Stomach smooth muscle (tissue), 2 donors: ENCODE measurements at regions not wholly inside any gene's neighbourhood (a gene's known extent, or its start where the extent isn't known, plus 50 kb on each side); places are given as distances from the start of the nearest gene placed in this dataset.
"Not testable (repeated sequence)": the region's sequence is repeated elsewhere in the genome, so short reads cannot be mapped to it uniquely, and the experiment has no call there.

Experiments used
- H3K27ac ChIP-seq: one replicate; pipeline ENCODE4 v1.7.0; 2013; ENCODE audit warnings: mild to moderate bottlenecking, low read length, inconsistent platforms
- H3K27me3 ChIP-seq, 2 donors: one replicate each; pipeline ENCODE4 v1.7.0; 2013; ENCODE audit warnings: low read length in 2 of 2; ENCODE audit not compliant: insufficient read depth in 2 of 2, control insufficient read depth in 1 of 2
- H3K36me3 ChIP-seq, 2 donors: one replicate each; pipeline ENCODE4 v1.7.0; 2013; ENCODE audit warnings: low read length in 2 of 2; ENCODE audit not compliant: control insufficient read depth in 2 of 2, insufficient read depth in 2 of 2
- H3K4me1 ChIP-seq: one replicate; pipeline ENCODE4 v1.7.0; 2013; ENCODE audit warnings: low read length; ENCODE audit not compliant: control insufficient read depth, insufficient read depth
- H3K4me3 ChIP-seq, 2 donors: one replicate each; pipeline ENCODE4 v1.7.0; 2013; ENCODE audit warnings: low read length in 2 of 2
- H3K9ac ChIP-seq, 2 donors: one replicate each; pipeline ENCODE4 v1.7.0; 2013; ENCODE audit warnings: low read length in 2 of 2, mild to moderate bottlenecking in 1 of 2
- H3K9me3 ChIP-seq, 2 donors: one replicate each; pipeline ENCODE4 v1.7.0; 2013; ENCODE audit warnings: low read length in 2 of 2; ENCODE audit not compliant: control insufficient read depth in 2 of 2
- donor health status: healthy.
- donor health status: Pancreatic carcinoma.

DNA sequence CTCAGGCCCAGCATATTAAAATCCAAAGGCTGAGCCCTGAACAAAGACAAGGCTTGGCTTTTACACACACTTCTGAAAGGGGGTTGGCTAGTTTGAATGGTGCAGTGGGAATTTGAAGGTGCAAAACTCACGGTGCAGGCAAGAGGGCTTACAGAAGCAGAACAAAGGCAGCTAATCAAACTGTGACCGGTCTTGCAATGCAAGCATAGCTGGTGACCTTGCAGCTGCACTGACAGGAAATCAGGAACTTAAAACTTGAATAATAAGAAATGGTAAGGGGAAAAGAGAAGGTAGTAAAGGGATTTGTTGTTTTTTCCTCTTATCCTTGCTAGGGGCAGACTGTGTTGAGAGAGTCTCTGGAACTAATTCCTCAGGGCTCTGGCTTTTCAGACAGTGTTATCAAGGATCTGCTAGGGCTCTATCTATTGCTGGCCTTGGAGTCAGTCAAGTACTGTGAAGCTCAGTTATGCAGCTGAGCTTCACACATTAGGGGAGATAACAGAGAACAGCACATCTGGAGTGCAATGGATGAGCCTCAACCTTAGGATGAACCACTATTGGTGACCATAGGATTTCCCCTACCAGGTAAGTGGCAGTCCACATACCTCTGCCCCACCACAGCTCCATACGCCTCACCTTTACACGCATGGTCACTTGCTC lies 97.6 kb downstream of the PPIAL4G start:
- H3K9ac ChIP-seq, result no peak overlapping the region
- H3K9me3 ChIP-seq, result no peaks in the 10 kb centered on the region
- H3K27ac ChIP-seq, result no peak overlapping the region
- H3K4me1 ChIP-seq, result no peaks in the 10 kb centered on the region
- H3K4me3 ChIP-seq, result no peak overlapping the region
- H3K27me3 ChIP-seq, result no peaks in the 10 kb centered on the region
- H3K36me3 ChIP-seq, result no peaks in the 10 kb centered on the region

DNA sequence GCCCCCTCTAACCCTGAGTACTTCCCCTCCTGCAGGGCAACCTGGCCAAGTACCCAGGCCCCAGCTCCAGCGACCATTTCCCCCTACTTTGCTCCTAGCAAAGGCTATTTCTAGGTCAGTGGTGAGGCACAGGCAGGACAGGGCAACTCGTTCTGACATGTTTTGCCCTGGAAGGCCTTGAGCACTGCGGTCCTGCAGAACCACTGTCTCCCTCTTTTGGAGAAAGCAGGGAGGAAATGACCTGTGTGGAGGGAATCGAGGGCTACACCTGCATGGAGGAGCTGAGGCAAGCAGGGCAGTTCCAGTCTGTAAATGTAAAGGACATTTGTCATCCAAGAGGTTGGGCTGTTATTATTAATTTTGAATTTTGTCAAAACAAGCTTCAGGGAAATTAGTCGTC lies 99.1 kb downstream of the PPIAL4G start:
- Histone ChIP-seq H3K4me3 (no peak overlapping the region), H3K36me3 (no peaks in the 10 kb centered on the region), H3K27me3 (no peaks in the 10 kb centered on the region), H3K9me3 (no peaks in the 10 kb centered on the region), H3K9ac (no peak overlapping the region), H3K4me1 (no peaks in the 10 kb centered on the region), H3K27ac (no peak overlapping the region)

DNA sequence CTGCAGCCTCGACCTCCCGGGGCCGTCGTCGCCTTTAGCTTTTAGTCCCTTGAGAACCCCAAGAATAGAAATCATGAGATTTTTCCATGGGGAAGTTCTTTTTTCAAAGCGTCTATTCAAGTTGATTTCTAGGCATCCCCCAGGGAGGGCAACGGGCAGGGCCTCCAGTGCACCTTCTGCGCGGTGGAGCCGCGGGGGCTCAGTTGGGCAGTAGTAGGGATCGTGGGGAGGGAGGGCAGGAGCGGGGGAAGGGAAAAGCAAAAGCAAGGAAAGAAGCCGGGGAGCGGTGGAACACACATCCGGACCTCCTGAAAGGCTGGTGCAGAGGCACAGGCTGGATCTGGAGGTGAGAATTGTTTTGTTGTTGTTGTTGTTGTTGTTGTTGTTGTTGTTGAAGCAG lies 103.4 kb downstream of the PPIAL4G start:
- no peak overlapping the region for H3K4me3 ChIP-seq

DNA sequence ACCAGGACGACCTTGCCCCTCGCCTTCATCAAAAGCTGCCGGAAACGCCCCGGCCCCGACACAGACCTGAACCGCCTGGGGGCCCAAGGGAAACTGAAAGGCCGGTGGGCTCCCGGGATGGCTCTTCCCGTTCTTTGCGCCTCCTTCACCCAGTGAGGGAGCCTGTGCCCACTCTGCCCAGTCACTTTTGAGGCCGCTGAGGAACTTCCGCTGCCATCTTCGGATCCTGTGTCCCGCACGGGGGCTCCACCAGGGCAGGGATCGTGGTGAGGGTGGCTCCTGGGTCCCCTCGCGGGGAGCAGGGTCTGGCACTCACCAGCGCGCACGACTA lies 104.0 kb downstream of the PPIAL4G start:
- Histone ChIP-seq H3K27me3 (no peaks in the 10 kb centered on the region), H3K9me3 (no peaks in the 10 kb centered on the region), H3K4me1 (no peaks in the 10 kb centered on the region), H3K36me3 (no peaks in the 10 kb centered on the region), H3K27ac (no peak overlapping the region), H3K9ac (no peak overlapping the region), H3K4me3 (no peak overlapping the region)

More for the DNA sequence above, 103.4 kb downstream of the PPIAL4G start:
- Histone ChIP-seq H3K36me3 (no peaks in the 10 kb centered on the region), H3K9ac (no peak overlapping the region), H3K27me3 (no peaks in the 10 kb centered on the region), H3K4me1 (no peaks in the 10 kb centered on the region), H3K9me3 (no peaks in the 10 kb centered on the region), H3K27ac (no peak overlapping the region)

DNA sequence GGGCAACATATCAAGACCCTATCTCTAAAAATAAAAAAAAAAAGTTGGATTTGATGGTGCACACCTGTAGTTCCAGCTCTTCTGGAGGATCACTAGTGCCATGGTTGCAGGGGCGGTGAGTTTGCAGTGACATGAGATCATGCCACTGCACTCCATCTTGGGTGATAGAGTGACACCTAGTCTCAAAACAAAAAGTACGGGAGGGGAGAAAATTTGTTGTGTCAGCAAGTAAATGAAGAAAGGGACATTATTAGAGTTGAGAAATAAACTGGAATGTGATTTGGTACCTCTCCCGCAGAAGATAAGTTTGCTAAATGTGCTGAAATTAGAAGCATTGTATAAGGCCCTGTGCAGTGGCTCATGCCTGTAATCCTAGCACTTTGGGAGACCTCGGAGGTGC lies 105.1 kb downstream of the PPIAL4G start:
- H3K36me3 ChIP-seq, H3K27me3 ChIP-seq, H3K9me3 ChIP-seq, H3K4me1 ChIP-seq, H3K4me3 ChIP-seq, H3K27ac ChIP-seq, H3K9ac ChIP-seq: not testable (repeated sequence)

DNA sequence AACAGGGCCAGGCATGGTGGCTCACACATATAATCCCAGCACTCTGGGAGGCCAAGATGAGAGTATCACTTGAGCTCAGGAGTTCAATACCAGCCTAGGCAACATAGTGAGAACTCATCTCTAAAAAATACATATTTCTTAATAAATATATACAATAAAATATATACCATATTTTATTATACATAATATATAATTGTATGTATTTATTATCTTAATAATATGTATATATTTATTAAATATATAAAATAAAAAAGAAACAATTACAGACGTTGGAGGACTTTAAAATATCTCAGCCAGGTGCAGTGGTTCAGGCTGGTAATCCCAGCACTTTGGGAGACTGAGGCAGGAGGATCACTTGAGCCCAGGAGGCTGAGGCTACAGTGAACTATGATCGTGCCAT lies 106.1 kb downstream of the PPIAL4G start:
- not testable (repeated sequence) for H3K9me3 ChIP-seq, H3K27ac ChIP-seq, H3K27me3 ChIP-seq, H3K9ac ChIP-seq, H3K4me1 ChIP-seq, H3K36me3 ChIP-seq, H3K4me3 ChIP-seq

DNA sequence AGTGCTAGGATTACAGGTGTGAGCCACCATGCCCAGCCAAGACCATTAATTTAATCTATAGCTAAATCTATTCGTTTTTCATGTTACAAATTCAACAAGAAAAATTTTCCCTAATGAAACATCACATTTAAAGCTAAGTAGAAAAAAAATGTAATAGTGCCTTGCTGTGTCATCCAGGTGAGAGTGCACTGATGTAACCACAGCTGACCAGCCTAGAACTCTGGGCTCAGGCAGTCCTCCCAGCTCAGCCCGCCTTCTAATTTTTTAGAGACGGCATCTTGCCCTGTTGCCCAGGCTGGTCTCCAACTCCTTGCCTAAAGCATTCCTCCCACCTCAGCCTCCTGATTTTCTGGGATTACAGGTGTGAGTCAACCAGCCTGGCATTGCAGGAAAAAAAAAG lies 109.0 kb downstream of the PPIAL4G start:
- H3K4me1 ChIP-seq, result no peaks in the 10 kb centered on the region
- no peaks in the 10 kb centered on the region for H3K9me3 ChIP-seq
- H3K9ac ChIP-seq, result no peak overlapping the region
- no peak overlapping the region for H3K4me3 ChIP-seq
- H3K27ac ChIP-seq, result no peak overlapping the region
- no peaks in the 10 kb centered on the region for H3K27me3 ChIP-seq
- no peaks in the 10 kb centered on the region for H3K36me3 ChIP-seq

DNA sequence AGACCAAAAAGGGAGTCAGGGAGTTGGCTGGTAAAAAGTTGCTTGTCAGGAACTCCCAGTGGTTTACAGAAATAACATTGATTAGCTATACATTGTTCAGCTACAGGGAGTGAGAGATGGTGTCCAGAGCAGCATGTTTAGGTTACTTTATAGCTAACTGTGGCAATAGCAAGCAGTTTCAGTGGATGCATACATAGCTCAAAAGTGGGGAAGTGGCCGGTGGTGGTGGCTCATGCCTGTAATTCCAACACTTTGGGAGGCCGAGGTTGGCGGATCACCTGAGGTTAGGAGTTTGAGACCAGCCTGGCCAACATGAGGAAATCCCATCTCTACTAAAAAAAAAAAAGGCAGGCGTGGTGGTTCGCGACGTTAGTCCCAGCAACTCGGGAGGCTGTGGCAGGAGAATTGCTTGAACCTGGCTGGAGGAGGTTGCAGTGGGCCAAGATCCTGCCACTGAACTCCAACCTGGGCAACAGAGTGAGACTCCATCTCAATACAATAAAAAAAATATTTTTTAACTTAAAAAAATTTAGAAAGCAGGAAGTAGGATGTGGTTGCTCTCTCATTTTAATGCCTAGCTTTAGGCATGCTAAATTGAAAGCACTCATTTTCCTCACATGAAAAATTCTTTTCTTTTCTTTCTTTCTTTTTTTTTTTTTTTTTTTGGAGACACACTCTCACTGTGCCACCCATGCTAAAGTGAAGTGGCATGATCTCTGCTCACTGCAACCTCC lies 109.7 kb downstream of the PPIAL4G start:
- Histone ChIP-seq H3K4me1 (no peaks in the 10 kb centered on the region), H3K27me3 (no peaks in the 10 kb centered on the region), H3K4me3 (no peak overlapping the region), H3K9me3 (no peaks in the 10 kb centered on the region), H3K36me3 (no peaks in the 10 kb centered on the region), H3K9ac (no peak overlapping the region), H3K27ac (no peak overlapping the region)

DNA sequence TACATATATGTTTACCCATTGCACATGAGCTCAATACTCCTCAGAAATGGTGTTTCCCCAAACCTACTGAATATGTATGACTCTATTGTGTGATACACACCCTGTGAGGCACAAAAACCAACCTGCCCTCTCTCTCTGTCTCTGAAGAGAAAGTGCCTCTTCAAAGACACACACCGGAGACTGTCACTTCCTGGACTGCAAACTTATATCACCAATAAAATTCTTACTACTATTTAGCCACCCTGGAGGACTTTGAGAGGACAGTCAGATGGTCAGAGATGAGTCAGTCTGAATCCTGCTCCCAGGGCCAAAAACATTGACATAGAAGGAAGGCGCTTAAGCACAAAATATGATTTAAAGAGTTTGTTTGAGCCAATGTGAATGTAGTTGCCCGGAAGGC lies 110.4 kb downstream of the PPIAL4G start:
- Histone ChIP-seq H3K9me3 (no peaks in the 10 kb centered on the region), H3K4me1 (no peaks in the 10 kb centered on the region), H3K9ac (no peak overlapping the region), H3K36me3 (no peaks in the 10 kb centered on the region), H3K4me3 (no peak overlapping the region), H3K27me3 (no peaks in the 10 kb centered on the region), H3K27ac (no peak overlapping the region)

DNA sequence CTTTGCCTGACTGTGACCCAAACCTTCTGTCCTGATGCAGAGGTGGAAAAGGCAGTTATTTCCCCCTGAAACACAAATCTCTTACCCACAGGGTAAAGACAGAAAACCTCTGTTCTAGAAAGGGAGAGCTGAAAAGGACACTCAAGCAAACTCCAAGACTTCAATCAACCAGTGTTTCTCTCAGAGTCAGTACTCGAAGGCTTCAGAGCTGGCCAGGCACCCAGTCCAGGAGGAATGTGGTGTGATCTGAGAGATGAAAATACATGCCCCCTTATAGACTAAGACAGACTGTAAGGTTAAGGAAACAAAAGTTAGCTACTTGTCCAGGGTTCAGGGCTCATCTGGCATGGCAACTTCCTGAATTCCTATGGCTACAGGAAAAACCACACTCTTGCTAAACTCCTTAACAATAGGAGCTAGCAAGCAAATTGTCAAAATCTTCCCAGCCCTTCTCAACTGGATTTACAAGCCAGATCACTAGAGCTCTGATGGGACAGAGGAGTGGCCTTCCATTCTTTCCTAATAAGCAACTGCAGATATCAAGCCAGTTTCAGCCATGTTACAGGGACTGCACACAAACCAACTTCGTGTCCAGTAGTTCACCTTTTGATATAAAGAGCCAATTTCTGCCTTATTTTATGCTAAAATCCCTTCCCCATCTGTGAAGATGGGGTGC lies 110.9 kb downstream of the PPIAL4G start:
- not testable (repeated sequence) for H3K4me3 ChIP-seq, H3K36me3 ChIP-seq, H3K9ac ChIP-seq, H3K27me3 ChIP-seq, H3K4me1 ChIP-seq, H3K9me3 ChIP-seq, H3K27ac ChIP-seq

DNA sequence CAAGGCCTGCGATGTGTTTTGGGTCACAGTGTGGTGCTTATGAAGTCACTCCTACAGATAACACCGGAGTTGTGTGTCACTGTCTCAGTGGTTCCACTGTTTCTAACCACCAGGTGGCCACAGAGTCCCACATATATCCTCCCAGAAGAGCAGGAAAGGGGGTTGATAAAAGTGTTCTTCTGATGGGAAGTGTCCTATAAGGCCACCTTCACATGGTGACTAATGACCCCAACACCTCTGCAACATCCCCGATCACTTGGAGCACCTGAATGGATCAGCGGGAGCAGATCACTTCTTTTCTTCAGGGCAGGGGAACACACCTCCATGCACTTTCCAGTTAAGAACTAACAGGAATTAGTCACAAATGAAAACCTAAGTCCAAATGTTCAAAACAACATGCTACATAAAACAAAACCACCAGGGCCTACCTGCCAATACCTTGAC lies 111.5 kb downstream of the PPIAL4G start:
- H3K4me1 ChIP-seq, H3K27ac ChIP-seq, H3K9ac ChIP-seq: not testable (repeated sequence)

More for the DNA sequence above, 111.5 kb downstream of the PPIAL4G start:
- H3K27me3 ChIP-seq, H3K36me3 ChIP-seq, H3K9me3 ChIP-seq, H3K4me3 ChIP-seq: not testable (repeated sequence)
